ENCODE measurements at regions not wholly inside any gene's neighbourhood (a gene's known extent, or its start where the extent isn't known, plus 50 kb on each side); places are given as distances from the start of the nearest gene placed in this dataset.

- POLR2A ChIA-PET: no interaction called here
- H3K27me3 ChIP-seq (ENCODE audit: control insufficient read depth, insufficient read depth, low read length): no peaks in the 10 kb centered on the region
- CTCF ChIA-PET: no interaction called here
- no peak overlapping the region for H3K4me3 ChIP-seq (ENCODE audit: low read depth, low read length)
- H3K36me3 ChIP-seq (ENCODE audit: control insufficient read depth, insufficient read depth, low read length): no peaks in the 10 kb centered on the region
- no peak for TF ChIP-seq CTCF (IDR thresholded peaks at IDR 0.05; ENCODE audit: insufficient read depth, low read depth, low read length)
- DNase-seq (ENCODE audit: low read depth): no peak
Observed at GRCh38 chr10:53135897-53136253, 363.3 kb upstream of the MBL2 start.

- POLR2A ChIA-PET: no interaction called here
- DNase-seq (ENCODE audit: low read depth): no peak
- Histone ChIP-seq H3K27me3 (ENCODE audit: control insufficient read depth, insufficient read depth, low read length) (no peaks in the 10 kb centered on the region), H3K4me3 (ENCODE audit: low read depth, low read length) (no peak overlapping the region), H3K36me3 (ENCODE audit: control insufficient read depth, insufficient read depth, low read length) (no peaks in the 10 kb centered on the region)
- no peak for TF ChIP-seq CTCF (IDR thresholded peaks at IDR 0.05; ENCODE audit: insufficient read depth, low read depth, low read length)
- CTCF ChIA-PET: no interaction called here
Observed at GRCh38 chr10:53135213-53135896, 362.8 kb upstream of the MBL2 start.

- H3K27me3 ChIP-seq (ENCODE audit: control insufficient read depth, insufficient read depth, low read length): no peaks in the 10 kb centered on the region
- H3K4me3 ChIP-seq (ENCODE audit: low read depth, low read length): no peak overlapping the region
- CTCF ChIA-PET: no interaction called here
- no peak for TF ChIP-seq CTCF (IDR thresholded peaks at IDR 0.05; ENCODE audit: insufficient read depth, low read depth, low read length)
- no peak for DNase-seq (ENCODE audit: low read depth)
- H3K36me3 ChIP-seq (ENCODE audit: control insufficient read depth, insufficient read depth, low read length): no peaks in the 10 kb centered on the region
- POLR2A ChIA-PET: no interaction called here
Observed at GRCh38 chr10:53134050-53134449, 361.5 kb upstream of the MBL2 start.

GRCh38 chr10:53130337-53130736 lies 357.8 kb upstream of the MBL2 start:
- TF ChIP-seq CTCF (IDR thresholded peaks at IDR 0.05; ENCODE audit: insufficient read depth, low read depth, low read length): no peak
- ChIA-PET CTCF (no interaction called here), POLR2A (no interaction called here)
- H3K36me3 ChIP-seq (ENCODE audit: control insufficient read depth, insufficient read depth, low read length): no peaks in the 10 kb centered on the region
- no peaks in the 10 kb centered on the region for H3K27me3 ChIP-seq (ENCODE audit: control insufficient read depth, insufficient read depth, low read length)
- DNase-seq (ENCODE audit: low read depth): no peak
- H3K4me3 ChIP-seq (ENCODE audit: low read depth, low read length): no peak overlapping the region

- no peak for TF ChIP-seq CTCF (IDR thresholded peaks at IDR 0.05; ENCODE audit: insufficient read depth, low read depth, low read length)
- no peak for DNase-seq (ENCODE audit: low read depth)
- CTCF ChIA-PET: no interaction called here
Observed at GRCh38 chr10:53127686-53128085, 355.1 kb upstream of the MBL2 start.

More at GRCh38 chr10:53127686-53128085, 355.1 kb upstream of the MBL2 start:
- Histone ChIP-seq H3K27me3 (ENCODE audit: control insufficient read depth, insufficient read depth, low read length) (no peaks in the 10 kb centered on the region), H3K36me3 (ENCODE audit: control insufficient read depth, insufficient read depth, low read length) (no peaks in the 10 kb centered on the region), H3K4me3 (ENCODE audit: low read depth, low read length) (no peak overlapping the region)
- POLR2A ChIA-PET: no interaction called here
